IMR-90 (cell line): ENCODE measurements at regions not wholly inside any gene's neighbourhood (a gene's known extent, or its start where the extent isn't known, plus 50 kb on each side); places are given as distances from the start of the nearest gene placed in this dataset.

ENCODE experiments used
- ATAC-seq: fragments of 200-7000 bp; cut with Tn5 transposase; 2 replicates; pipeline ENCODE4 v1.9.1; 2020; ENCODE audit warnings: low read depth, mild to moderate bottlenecking, moderate library complexity
- BruUV-seq: library from RNA; stranded (reverse); fragments of 400-500 nt; replicated peaks from 2 replicates; lab custom pipeline; 2021; lab: Mats Ljungman, UMichigan
- CTCF ChIA-PET: fragments of 300-600 bp; formaldehyde crosslinking; extraction: SDS; loops from one replicate; lab custom pipeline; 2021; ENCODE audit warnings: antibody characterized with exemption; lab: Yijun Ruan, JAX
- POLR2A ChIA-PET: fragments of 300-600 bp; sonication (Branson Sonifier 250); formaldehyde crosslinking; loops from one replicate; lab custom pipeline; 2022; ENCODE audit warnings: antibody characterized with exemption; ENCODE audit not compliant: unreplicated experiment; lab: Charles Lee
- DNase-seq: peaks from one replicate; pipeline ENCODE4 v3.0.0; 2013
- H2AFZ ChIP-seq: replicated peaks from 2 replicates; pipeline ENCODE3; 2013; ENCODE audit warnings: low read length, mild to moderate bottlenecking; ENCODE audit not compliant: poor library complexity
- H2AK5ac ChIP-seq: 2 replicates; pipeline ENCODE4 v1.6.1; 2013; ENCODE audit warnings: low read depth, low read length, inconsistent platforms
- H2AK9ac ChIP-seq: replicated peaks from 2 replicates; pipeline ENCODE3; 2013; ENCODE audit warnings: mild to moderate bottlenecking, low read depth, low read length, moderate library complexity; ENCODE audit not compliant: poor library complexity
- H2BK120ac ChIP-seq: 2 replicates; pipeline ENCODE4 v1.6.1; 2013; ENCODE audit warnings: low read depth, low read length, inconsistent platforms
- H2BK15ac ChIP-seq: 3 replicates; pipeline ENCODE4 v1.6.1; 2013; ENCODE audit warnings: low read depth, low read length, inconsistent platforms
- H2BK20ac ChIP-seq: 2 replicates; pipeline ENCODE4 v1.6.1; 2013; ENCODE audit warnings: low read depth, mild to moderate bottlenecking, inconsistent platforms, low read length, moderate library complexity
- H2BK5ac ChIP-seq: 2 replicates; pipeline ENCODE4 v1.6.1; 2013; ENCODE audit warnings: mild to moderate bottlenecking, low read depth, low read length, inconsistent platforms; ENCODE audit not compliant: poor library complexity, severe bottlenecking
- H3K14ac ChIP-seq: replicated peaks from 2 replicates; pipeline ENCODE4 v1.6.1; 2013; ENCODE audit warnings: low read depth, low read length, inconsistent platforms
- H3K18ac ChIP-seq: 2 replicates; pipeline ENCODE4 v1.6.1; 2013; ENCODE audit warnings: low read depth, low read length, control low read depth
- H3K23ac ChIP-seq: 2 replicates; pipeline ENCODE4 v1.6.1; 2013; ENCODE audit warnings: low read depth, low read length, inconsistent platforms
- H3K27ac ChIP-seq: 2 replicates; pipeline ENCODE4 v1.5.1; 2013; ENCODE audit warnings: mild to moderate bottlenecking, control low read depth, low read length; ENCODE audit not compliant: insufficient read depth
- H3K27me3 ChIP-seq: 2 replicates; pipeline ENCODE4 v1.6.1; 2013; ENCODE audit warnings: low read length; ENCODE audit not compliant: control insufficient read depth, insufficient read depth
- H3K36me3 ChIP-seq: 2 replicates; pipeline ENCODE4 v1.6.1; 2013; ENCODE audit warnings: low read length, mixed read lengths; ENCODE audit not compliant: control insufficient read depth, insufficient read depth
- H3K4ac ChIP-seq: 2 replicates; pipeline ENCODE4 v1.6.1; 2013; ENCODE audit warnings: low read depth, low read length, inconsistent platforms
- H3K4me1 ChIP-seq: 2 replicates; pipeline ENCODE4 v1.6.1; 2013; ENCODE audit warnings: low read length, mixed read lengths; ENCODE audit not compliant: control insufficient read depth, insufficient read depth
- H3K4me2 ChIP-seq: 2 replicates; pipeline ENCODE4 v1.6.1; 2013; ENCODE audit warnings: low read depth, mild to moderate bottlenecking, control low read depth, low read length, moderate library complexity
- H3K4me3 ChIP-seq: 2 replicates; pipeline ENCODE4 v1.5.1; 2013; ENCODE audit warnings: low read depth, mild to moderate bottlenecking, control low read depth, low read length, moderate library complexity; ENCODE audit not compliant: insufficient read depth
- H3K56ac ChIP-seq: 2 replicates; pipeline ENCODE4 v1.6.1; 2013; ENCODE audit warnings: low read length, inconsistent platforms; ENCODE audit not compliant: insufficient read depth; ENCODE audit errors: extremely low read depth
- H3K79me1 ChIP-seq, 2 experiments: 2 replicates each; pipeline ENCODE4 v1.6.1; 2013; ENCODE audit warnings: low read length in 2 of 2, inconsistent platforms in 1 of 2, low read depth in 1 of 2
- H3K9ac ChIP-seq: 2 replicates; pipeline ENCODE4 v1.6.1; 2013; ENCODE audit warnings: low read depth, low read length, control low read depth
- H3K9me1 ChIP-seq: 2 replicates; pipeline ENCODE4 v1.6.1; 2013; ENCODE audit warnings: low read length, inconsistent platforms; ENCODE audit not compliant: insufficient read depth
- H3K9me3 ChIP-seq: 2 replicates; pipeline ENCODE4 v1.6.1; 2013; ENCODE audit warnings: low read length; ENCODE audit not compliant: control insufficient read depth, insufficient read depth
- H4K20me1 ChIP-seq: 2 replicates; pipeline ENCODE4 v1.6.1; 2013; ENCODE audit warnings: low read length, inconsistent platforms; ENCODE audit not compliant: insufficient read depth
- H4K5ac ChIP-seq: 2 replicates; pipeline ENCODE4 v1.6.1; 2013; ENCODE audit warnings: mild to moderate bottlenecking, low read depth, low read length, control low read depth
- H4K8ac ChIP-seq, 2 experiments: 2 replicates each; pipeline ENCODE4 v1.6.1; 2013; ENCODE audit warnings: low read depth in 2 of 2, low read length in 2 of 2, control low read depth in 1 of 2, inconsistent platforms in 1 of 2
- H4K91ac ChIP-seq: 2 replicates; pipeline ENCODE4 v1.6.1; 2013; ENCODE audit warnings: low read depth, low read length, inconsistent platforms; ENCODE audit not compliant: insufficient read depth
- BHLHE40 ChIP-seq: fragments of 150-350 bp; IDR thresholded peaks from 2 replicates; pipeline ENCODE4 v1.6.1; 2016; ENCODE audit warnings: mild to moderate bottlenecking, low read depth, low read length
- CEBPB ChIP-seq: IDR thresholded peaks from 2 replicates; pipeline ENCODE4 v1.6.1; 2012; ENCODE audit warnings: low read depth, low read length, improper control_type of control experiment
- CTCF ChIP-seq: conservative IDR thresholded peaks from 2 replicates; pipeline ENCODE4 v1.5.1; 2012; ENCODE audit warnings: mild to moderate bottlenecking, low read depth, low read length, improper control_type of control experiment
- ELK1 ChIP-seq: fragments of 150-350 bp; IDR thresholded peaks from 2 replicates; pipeline ENCODE4 v1.6.1; 2016; ENCODE audit warnings: low read depth, mild to moderate bottlenecking, low read length, moderate library complexity, borderline replicate concordance
- FOS ChIP-seq: fragments of 150-350 bp; IDR thresholded peaks from 2 replicates; pipeline ENCODE4 v1.6.1; 2016; ENCODE audit warnings: low read depth, low read length
- MAZ ChIP-seq: IDR thresholded peaks from 2 replicates; pipeline ENCODE4 v1.6.1; 2012; ENCODE audit warnings: low read depth, mild to moderate bottlenecking, low read length, improper control_type of control experiment, moderate library complexity, borderline replicate concordance
- MXI1 ChIP-seq: IDR thresholded peaks from 2 replicates; pipeline ENCODE4 v1.6.1; 2012; ENCODE audit warnings: low read depth, mild to moderate bottlenecking, low read length, moderate library complexity, borderline replicate concordance
- NFE2L2 ChIP-seq: fragments of 150-350 bp; IDR thresholded peaks from 2 replicates; pipeline ENCODE4 v1.6.1; 2016; ENCODE audit warnings: low read depth, mild to moderate bottlenecking, low read length
- RAD21 ChIP-seq: IDR thresholded peaks from 2 replicates; pipeline ENCODE4 v1.6.1; 2012; ENCODE audit warnings: low read length, improper control_type of control experiment
- RCOR1 ChIP-seq: IDR thresholded peaks from 2 replicates; pipeline ENCODE4 v1.6.1; 2012; ENCODE audit warnings: mild to moderate bottlenecking, low read length, improper control_type of control experiment; ENCODE audit not compliant: insufficient replicate concordance
- RFX5 ChIP-seq: IDR thresholded peaks from 2 replicates; pipeline ENCODE4 v1.8.0; 2012; ENCODE audit warnings: low read depth, mild to moderate bottlenecking, low read length, moderate library complexity
- SMC3 ChIP-seq: fragments of 150-350 bp; IDR thresholded peaks from 2 replicates; pipeline ENCODE4 v1.6.1; 2016; ENCODE audit warnings: low read depth, mild to moderate bottlenecking, antibody characterized with exemption, low read length, moderate library complexity
- WGBS, 2 experiments: methylation state at CpG; one replicate each; pipeline versions ENCODE4 v1.1.5 to v1.1.7; 2013; ENCODE audit warnings: missing lambda C conversion rate in 2 of 2; ENCODE audit not compliant: insufficient read length in 1 of 2; ENCODE audit errors: extremely low coverage in 2 of 2; 5-methylcytosine and 5-hydroxymethylcytosine counted together
- dilution Hi-C: fragments of 300-500 bp; cut with HindIII; formaldehyde crosslinking; loops from one replicate; pipeline ENCODE4 v1.14.3; 2018; ENCODE audit warnings: low sequenced_read_pairs; ENCODE audit not compliant: unreplicated experiment
- in situ Hi-C: fragments of 300-500 bp; cut with MboI; formaldehyde crosslinking; loops from 3 replicates; pipeline ENCODE4 v1.14.3; 2019; ENCODE audit warnings: low sequenced_read_pairs, inconsistent platforms, mixed read lengths
- intact Hi-C: fragments of 100-400 bp; cut with micrococcal nuclease; formaldehyde crosslinking; loops from 2 replicates; pipeline ENCODE4 v1.10.0; 2022

- intact Hi-C loops (no loop called here), dilution Hi-C loops (no loop called here), in situ Hi-C loops (no loop called here)
- Histone ChIP-seq H2AK5ac (no peak overlapping the region), H2BK20ac (no peak overlapping the region), H2BK120ac (no peak overlapping the region), H2BK15ac (no peak overlapping the region), H3K56ac (no peak overlapping the region), H2AK9ac (no peak overlapping the region), H3K27ac (no peak overlapping the region), H3K9me1 (no peaks in the 10 kb centered on the region), H3K4me2 (no peak overlapping the region), H3K4me1 (no peaks in the 10 kb centered on the region), H3K18ac (no peak overlapping the region), H3K14ac (no peak overlapping the region), H4K20me1 (no peaks in the 10 kb centered on the region), H3K4me3 (no peak overlapping the region), H3K36me3 (no peaks in the 10 kb centered on the region), H3K23ac (no peak overlapping the region), H3K9ac (no peak overlapping the region), H4K8ac (no peak overlapping the region), H4K91ac (no peak overlapping the region), H3K9me3 (0 out of 2 replicates have a peak, but pooled peaks cover 2% of the 10 kb centered on the region), H2BK5ac (no peak overlapping the region), H3K4ac (no peak overlapping the region), H2AFZ (no peak overlapping the region), H4K5ac (no peak overlapping the region), H3K79me1 (no peaks in the 10 kb centered on the region), H3K27me3 (no peaks in the 10 kb centered on the region)
- ATAC-seq: no peak
- no TSS peak for BruUV-seq
- TF ChIP-seq SMC3 (no peak), RAD21 (no peak), BHLHE40 (no peak), NFE2L2 (no peak), MXI1 (no peak), RFX5 (no peak), ELK1 (no peak), RCOR1 (no peak), FOS (no peak), CTCF (no peak), MAZ (no peak), CEBPB (no peak)
- ChIA-PET POLR2A (no interaction called here), CTCF (no interaction called here)
- no CpG with 5 or more reads among the region's 5 CpGs for WGBS, 2 experiments
- DNase-seq: no peak
These were observed 329.2 kb downstream of the DHX35 start for GRCh38 chr20:39291301-39291700.
